Astrocyte (in vitro differentiated cells and primary cell): ENCODE measurements at regions not wholly inside any gene's neighbourhood (a gene's known extent, or its start where the extent isn't known, plus 50 kb on each side); places are given as distances from the start of the nearest gene placed in this dataset.

ENCODE experiments used
- DNase-seq: peaks from one replicate; pipeline ENCODE4 v3.0.0-alpha.2; 2010; ENCODE audit warnings: low read depth
- FAIRE-seq: peaks from 2 replicates; lab custom pipeline; 2011; peaks lifted over from hg19 to GRCh38; lab: Jason Lieb, UNC
- H2AFZ ChIP-seq: 2 replicates; pipeline ENCODE4 v1.6.0; 2012; ENCODE audit warnings: low read depth, low read length, inconsistent platforms
- H3K27ac ChIP-seq: 2 replicates; pipeline ENCODE4 v1.5.1; 2011; ENCODE audit warnings: low read depth, low read length, inconsistent platforms
- H3K27me3 ChIP-seq: 2 replicates; pipeline ENCODE4 v1.6.0; 2011; ENCODE audit warnings: low read length, inconsistent platforms; ENCODE audit not compliant: insufficient read depth
- H3K36me3 ChIP-seq: 2 replicates; pipeline ENCODE4 v1.5.1; 2011; ENCODE audit warnings: low read length, inconsistent platforms; ENCODE audit not compliant: insufficient read depth
- H3K4me1 ChIP-seq: 2 replicates; pipeline ENCODE4 v1.5.1; 2011; ENCODE audit warnings: low read length, inconsistent platforms; ENCODE audit not compliant: insufficient read depth
- H3K4me2 ChIP-seq: 2 replicates; pipeline ENCODE4 v1.6.0; 2012; ENCODE audit warnings: low read length, inconsistent platforms
- H3K4me3 ChIP-seq: 2 replicates; pipeline ENCODE4 v1.5.1; 2011; ENCODE audit warnings: low read depth, mild to moderate bottlenecking, low read length, inconsistent platforms; ENCODE audit not compliant: insufficient read depth
- H3K79me2 ChIP-seq: 2 replicates; pipeline ENCODE4 v1.6.0; 2012; ENCODE audit warnings: mild to moderate bottlenecking, low read length, inconsistent platforms; ENCODE audit not compliant: insufficient read depth
- H3K9ac ChIP-seq: 2 replicates; pipeline ENCODE4 v1.6.0; 2012; ENCODE audit warnings: mild to moderate bottlenecking, low read length, inconsistent platforms
- H3K9me3 ChIP-seq: 2 replicates; pipeline ENCODE4 v1.5.1; 2012; ENCODE audit warnings: low read depth, mild to moderate bottlenecking, low read length, inconsistent platforms; ENCODE audit not compliant: insufficient read depth
- H4K20me1 ChIP-seq: 2 replicates; pipeline ENCODE4 v1.6.0; 2012; ENCODE audit warnings: low read length, inconsistent platforms; ENCODE audit not compliant: insufficient read depth
- H3K27ac Mint-ChIP-seq: one replicate; pipeline ENCODE4 v1.8.0; 2021; ENCODE audit warnings: mild to moderate bottlenecking, mixed read lengths; ENCODE audit not compliant: unreplicated experiment
- H3K27me3 Mint-ChIP-seq: one replicate; pipeline ENCODE4 v1.8.0; 2021; ENCODE audit warnings: low read depth, mixed read lengths; ENCODE audit not compliant: unreplicated experiment
- H3K36me3 Mint-ChIP-seq: one replicate; pipeline ENCODE4 v1.8.0; 2021; ENCODE audit warnings: low read depth, mixed read lengths; ENCODE audit not compliant: unreplicated experiment
- H3K4me1 Mint-ChIP-seq: one replicate; pipeline ENCODE4 v1.8.0; 2021; ENCODE audit warnings: low read depth, mixed read lengths; ENCODE audit not compliant: unreplicated experiment
- H3K4me3 Mint-ChIP-seq: one replicate; pipeline ENCODE4 v1.8.0; 2021; ENCODE audit warnings: mild to moderate bottlenecking, moderate library complexity, mixed read lengths; ENCODE audit not compliant: unreplicated experiment
- H3K9me3 Mint-ChIP-seq: one replicate; pipeline ENCODE4 v1.8.0; 2021; ENCODE audit warnings: mild to moderate bottlenecking, mixed read lengths; ENCODE audit not compliant: unreplicated experiment
- CTCF ChIP-seq: IDR thresholded peaks from 2 replicates; pipeline ENCODE4 v1.5.1; 2011; ENCODE audit warnings: low read depth, mild to moderate bottlenecking, inconsistent platforms, low read length, moderate library complexity; ENCODE audit not compliant: insufficient read depth
- EZH2 ChIP-seq: IDR thresholded peaks from 2 replicates; pipeline ENCODE4 v1.6.1; 2012; ENCODE audit warnings: mild to moderate bottlenecking, low read length, inconsistent platforms; ENCODE audit not compliant: insufficient read depth

DNA sequence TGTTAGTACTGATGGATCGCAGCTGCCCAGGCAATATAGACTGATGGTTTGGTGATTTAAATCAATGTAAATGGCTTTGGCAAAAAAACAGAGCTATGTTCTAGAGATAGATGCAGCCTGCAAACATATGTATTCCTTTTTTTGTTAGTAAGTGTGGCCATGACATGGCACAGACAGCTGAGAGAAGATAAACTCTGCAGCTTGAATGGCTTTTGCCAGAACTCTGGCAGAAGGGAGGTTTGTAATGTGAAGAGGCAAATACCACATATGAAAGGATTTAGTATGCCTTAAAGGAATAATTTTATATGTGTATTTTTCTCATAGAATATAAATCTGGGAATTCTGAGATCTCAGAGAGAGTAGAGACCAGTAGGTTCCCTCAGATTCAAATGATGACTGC, 340.2 kb upstream of the DMAC1 start:
- Histone ChIP-seq H3K4me2 (no peak overlapping the region), H3K27me3 (no peaks in the 10 kb centered on the region), H3K9ac (no peak overlapping the region), H3K4me3 (no peak overlapping the region), H3K79me2 (no peaks in the 10 kb centered on the region), H3K4me1 (no peaks in the 10 kb centered on the region), H2AFZ (no peak overlapping the region), H3K9me3 (no peaks in the 10 kb centered on the region), H3K36me3 (no peaks in the 10 kb centered on the region), H3K27ac (no peak overlapping the region), H4K20me1 (no peaks in the 10 kb centered on the region)
- Mint-ChIP-seq H3K4me1 (no peaks in the 10 kb centered on the region), H3K27me3 (no peaks in the 10 kb centered on the region), H3K4me3 (no peak overlapping the region), H3K9me3 (no peaks in the 10 kb centered on the region), H3K36me3 (no peaks in the 10 kb centered on the region), H3K27ac (no peak overlapping the region)
- no peak for TF ChIP-seq CTCF
- TF ChIP-seq EZH2 = no peak
- no peak for DNase-seq
- FAIRE-seq = no peak

DNA sequence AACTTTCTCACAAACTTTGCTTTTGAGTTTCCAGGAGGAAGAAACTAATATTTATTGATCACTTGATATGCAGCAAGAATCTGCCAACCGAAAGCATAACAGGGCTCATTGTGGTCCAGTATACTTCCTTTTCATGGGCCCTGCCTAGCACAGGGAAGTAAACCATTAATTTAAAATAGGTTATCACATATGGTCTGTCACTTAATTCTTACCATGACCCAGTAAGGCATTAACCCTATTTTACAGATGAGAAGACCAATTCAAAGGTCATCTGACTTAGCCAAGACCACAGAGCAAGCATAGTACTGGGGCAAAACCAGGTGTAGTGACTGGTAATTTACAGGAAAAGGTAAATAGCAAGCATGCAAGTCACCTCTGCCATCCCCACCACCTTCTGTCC, 336.9 kb upstream of the DMAC1 start:
- no peaks in the 10 kb centered on the region for H3K36me3 Mint-ChIP-seq
- no peaks in the 10 kb centered on the region for H3K9me3 ChIP-seq

More for the DNA sequence above, 336.9 kb upstream of the DMAC1 start:
- Histone ChIP-seq H4K20me1 (no peaks in the 10 kb centered on the region), H3K27me3 (no peaks in the 10 kb centered on the region), H3K9ac (no peak overlapping the region), H3K27ac (no peak overlapping the region), H3K4me3 (no peak overlapping the region), H3K4me2 (no peak overlapping the region), H3K79me2 (no peaks in the 10 kb centered on the region), H3K36me3 (no peaks in the 10 kb centered on the region), H3K4me1 (no peaks in the 10 kb centered on the region), H2AFZ (no peak overlapping the region)
- no peak for DNase-seq
- TF ChIP-seq EZH2 = no peak
- no peak for TF ChIP-seq CTCF
- Mint-ChIP-seq H3K4me3 (no peak overlapping the region), H3K9me3 (no peaks in the 10 kb centered on the region), H3K4me1 (no peaks in the 10 kb centered on the region), H3K27ac (no peak overlapping the region), H3K27me3 (no peaks in the 10 kb centered on the region)
- no peak for FAIRE-seq
